Cardiac septum (tissue), 1 donor: ENCODE measurements at regions not wholly inside any gene's neighbourhood (a gene's known extent, or its start where the extent isn't known, plus 50 kb on each side); places are given as distances from the start of the nearest gene placed in this dataset.

Experiments used
- DNase-seq: peaks from one replicate; pipeline ENCODE4 v3.0.0-alpha.2; 2020; ENCODE audit warnings: low spot score
- intact Hi-C: fragments of 100-400 bp; cut with DNase I; formaldehyde crosslinking; loops from one replicate; pipeline ENCODE4 v1.14.0; 2022
- donor health status: DM: no; HTN: no; CAD: no.

DNA sequence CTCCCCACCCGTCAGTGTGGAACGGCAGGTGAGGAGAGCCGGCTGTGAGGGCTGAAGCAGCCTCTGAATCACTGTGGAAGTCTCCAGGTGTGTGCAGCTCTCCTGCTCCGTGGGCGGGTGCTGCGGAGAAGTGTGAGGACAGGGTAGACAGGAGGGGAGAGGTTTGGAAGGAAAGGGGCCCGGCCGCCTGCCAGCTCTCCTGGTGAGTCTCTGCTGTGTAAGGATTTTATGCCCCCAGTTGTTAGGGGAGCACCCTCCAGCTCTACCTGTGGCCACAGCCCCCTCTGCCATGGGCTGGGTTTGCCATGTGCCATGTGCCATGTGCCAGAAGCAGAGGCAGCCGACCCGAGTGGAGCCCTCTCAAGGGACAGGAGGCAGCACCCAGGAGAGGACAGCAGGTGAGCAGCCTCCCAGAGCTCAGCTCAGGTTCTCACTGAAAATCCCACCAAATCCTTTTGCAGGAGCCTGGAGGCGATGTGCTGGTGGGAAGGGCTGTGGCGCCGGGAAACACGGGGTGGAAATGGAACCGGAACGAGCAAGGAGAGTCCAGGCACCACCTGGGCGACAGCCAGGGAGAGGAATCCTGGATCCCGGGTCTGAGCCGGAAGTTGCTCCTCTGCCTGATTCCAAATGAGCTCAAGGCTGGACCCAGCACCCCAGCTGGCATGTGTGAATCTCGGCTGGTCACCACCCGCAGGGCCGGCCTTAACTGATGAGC, 804.4 kb downstream of the BRD1 start:
- intact Hi-C loops: no loop called here
- DNase-seq: peak; percentile 69

DNA sequence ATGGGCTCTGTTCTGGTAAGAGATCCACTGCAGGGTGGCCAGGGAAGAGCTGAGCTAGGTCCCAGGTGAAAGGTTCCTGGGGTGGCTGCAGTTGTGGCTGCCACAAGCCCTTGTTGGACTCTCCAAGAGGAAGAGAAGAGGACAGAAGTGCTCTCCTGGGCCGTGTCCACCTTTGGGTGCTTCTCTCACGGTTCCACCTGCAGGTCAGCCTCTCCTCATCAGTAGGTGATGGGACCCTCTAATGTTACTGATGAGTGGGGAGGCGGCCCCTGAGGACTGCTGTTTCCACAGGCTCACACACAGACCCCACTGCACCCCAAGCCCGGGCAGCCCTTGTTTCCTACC, 804.9 kb downstream of the BRD1 start:
- intact Hi-C loops: no loop called here
- peak; percentile 68 for DNase-seq

- peak; percentile 69 for DNase-seq
- intact Hi-C loops: no loop called here
These were observed 805.5 kb downstream of the BRD1 start for GRCh38 chr22:49021926-49022815.

- intact Hi-C loops: no loop called here
- DNase-seq: peak; percentile 51
These were observed 806.3 kb downstream of the BRD1 start for GRCh38 chr22:49021131-49021925.

- peak; percentile 31 for DNase-seq
These were observed 807.6 kb downstream of the BRD1 start for GRCh38 chr22:49019737-49020713.

GRCh38 chr22:49018601-49019000, 809.1 kb downstream of the BRD1 start:
- DNase-seq: peak; percentile 44
- intact Hi-C loops: no loop called here

More at GRCh38 chr22:49019737-49020713, 807.6 kb downstream of the BRD1 start:
- intact Hi-C loops: no loop called here

DNA sequence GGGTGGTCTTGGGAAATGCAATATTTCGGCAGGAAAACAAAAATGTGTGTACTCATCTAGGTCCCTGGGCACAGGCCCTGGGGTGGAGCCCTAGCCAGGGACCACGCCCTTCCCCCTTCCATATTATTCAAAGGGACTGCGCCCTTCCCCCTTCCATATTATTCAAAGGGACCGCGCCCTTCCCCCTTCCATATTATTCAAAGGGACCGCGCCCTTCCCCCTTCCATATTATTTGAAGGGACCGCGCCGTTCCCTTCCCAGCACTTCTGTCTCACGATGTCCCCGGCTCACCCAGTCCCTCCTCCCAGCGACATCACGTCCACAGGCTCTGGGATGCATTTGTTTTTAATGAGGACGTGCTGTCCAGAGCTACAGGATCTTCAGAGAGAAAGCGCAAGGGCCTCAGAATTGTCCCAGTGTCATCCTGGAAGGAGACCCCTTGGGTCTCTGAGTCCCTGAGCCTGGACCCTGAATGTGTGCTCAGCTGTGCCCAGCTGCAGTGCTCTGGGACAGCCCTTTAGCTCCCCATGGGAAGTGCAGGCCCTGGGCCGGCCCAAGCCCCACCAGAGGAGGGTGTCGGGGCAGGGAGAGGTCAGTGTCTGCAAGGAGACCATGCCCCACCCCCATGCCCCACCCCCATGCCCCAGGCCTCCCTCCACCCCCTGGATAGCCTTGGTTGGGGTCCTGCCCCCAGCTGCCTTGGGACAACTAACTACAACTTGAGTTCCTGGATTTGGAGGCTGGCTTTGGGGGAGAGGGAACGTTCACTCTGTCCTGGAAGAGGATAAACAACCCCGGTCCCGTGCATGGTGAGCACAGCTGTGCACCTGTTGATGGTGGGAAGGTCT, 810.0 kb downstream of the BRD1 start:
- peak; percentile 63 for DNase-seq
- intact Hi-C loops: no loop called here

GRCh38 chr22:49016909-49017481, 810.7 kb downstream of the BRD1 start:
- peak; percentile 51 for DNase-seq
- intact Hi-C loops: no loop called here

DNA sequence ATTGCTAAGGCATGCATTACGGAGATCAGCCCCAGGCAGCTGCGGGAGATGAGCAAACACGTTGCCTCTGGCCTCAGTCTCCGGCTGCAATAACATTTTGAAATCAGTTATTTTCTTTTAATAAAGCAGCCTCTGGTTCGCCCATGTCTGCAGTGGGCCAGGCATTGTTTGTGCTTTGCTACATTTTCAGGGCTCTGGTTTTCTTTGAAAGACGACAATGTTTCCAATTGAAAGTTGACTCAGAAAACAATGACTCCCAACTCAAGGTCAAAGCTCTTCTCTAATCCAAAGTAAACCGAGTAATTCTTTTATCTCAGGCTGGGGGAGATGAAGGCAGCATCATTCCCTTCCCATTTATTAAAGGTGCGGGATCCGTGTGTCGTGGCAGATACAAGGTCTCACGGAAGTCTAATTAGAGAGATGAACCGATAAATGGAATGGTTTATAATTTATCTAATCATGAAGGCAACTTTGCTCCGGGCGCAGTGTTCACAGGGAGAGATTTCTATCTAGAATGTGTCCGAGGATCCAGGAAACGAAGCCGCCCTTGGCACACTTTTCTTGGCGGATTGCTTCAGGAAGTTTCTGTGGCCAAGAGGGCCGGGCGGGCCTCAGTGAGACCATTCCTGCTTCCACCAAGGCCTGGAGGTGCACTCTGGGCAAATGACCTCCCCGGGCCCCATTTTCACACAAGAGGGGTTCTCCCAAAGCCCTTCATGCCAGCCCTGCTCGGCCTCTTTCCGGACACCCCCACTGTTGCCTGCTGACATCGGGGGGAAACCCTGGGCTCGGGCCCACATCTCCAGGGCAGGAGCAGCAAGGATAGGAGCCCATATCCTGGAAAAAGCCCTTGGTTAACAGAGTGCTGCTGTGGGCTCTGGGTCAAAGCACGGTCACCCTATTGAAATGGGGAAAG, 811.4 kb downstream of the BRD1 start:
- peak; percentile 54 for DNase-seq
- intact Hi-C loops: no loop called here

- intact Hi-C loops: no loop called here
- peak; percentile 69 for DNase-seq
These were observed 812.2 kb downstream of the BRD1 start for GRCh38 chr22:49015459-49015858.

GRCh38 chr22:49014227-49015201, 813.2 kb downstream of the BRD1 start:
- intact Hi-C loops: no loop called here
- DNase-seq: peak; percentile 66

DNA sequence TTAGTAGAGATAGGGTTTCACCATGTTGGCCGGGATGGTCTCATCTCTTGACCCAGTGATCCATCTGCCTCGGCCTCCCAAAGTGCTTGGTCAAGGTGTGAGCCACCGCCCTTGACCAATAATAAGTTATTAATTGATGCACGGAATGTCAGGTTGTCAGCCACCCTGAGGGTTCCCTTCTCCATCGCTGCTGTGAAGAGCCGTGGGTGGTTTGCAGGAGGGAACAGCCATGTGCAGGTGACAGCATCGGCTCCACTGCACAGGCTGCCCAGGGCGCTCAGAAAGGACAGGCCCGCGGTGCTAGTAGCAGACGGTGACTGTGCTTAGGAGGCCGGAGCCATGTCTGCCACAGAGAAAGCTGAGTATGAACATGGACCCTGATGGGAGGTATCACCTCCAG, 814.0 kb downstream of the BRD1 start:
- DNase-seq: peak; percentile 50
- intact Hi-C loops: no loop called here

- intact Hi-C loops: no loop called here
These were observed 814.8 kb downstream of the BRD1 start for GRCh38 chr22:49012712-49013395.

GRCh38 chr22:49011769-49012648, 815.7 kb downstream of the BRD1 start:
- intact Hi-C loops: no loop called here
- peak; percentile 33 for DNase-seq

More at GRCh38 chr22:49012712-49013395, 814.8 kb downstream of the BRD1 start:
- DNase-seq: peak; percentile 22
